Activated naive CD8-positive, alpha-beta T cell treated with anti-CD3 and anti-CD28 coated beads, Interleukin-2, amount 50 U/mL, for 24 hours (primary cell): ENCODE measurements at regions not wholly inside any gene's neighbourhood (a gene's known extent, or its start where the extent isn't known, plus 50 kb on each side); places are given as distances from the start of the nearest gene placed in this dataset.
A peak's percentile ranks its signal among the peaks of the same experiment; 100 is the strongest.
"Not testable (repeated sequence)": the region's sequence is repeated elsewhere in the genome, so short reads cannot be mapped to it uniquely, and the experiment has no call there.

Experiments used
- ATAC-seq: fragments of 150-1000 bp; cut with Tn5 transposase; one replicate; pipeline ENCODE4 v1.10.0; 2021
- DNase-seq: peaks from one replicate; pipeline ENCODE4 v3.0.0; 2021
- H3K27ac Mint-ChIP-seq: one replicate; pipeline ENCODE4 v1.8.0; 2021; ENCODE audit warnings: mild to moderate bottlenecking, mixed read lengths
- H3K27me3 Mint-ChIP-seq: one replicate; pipeline ENCODE4 v1.8.0; 2021; ENCODE audit warnings: mixed read lengths
- H3K36me3 Mint-ChIP-seq: one replicate; pipeline ENCODE4 v1.8.0; 2021; ENCODE audit warnings: low read depth, mixed read lengths
- H3K4me1 Mint-ChIP-seq: one replicate; pipeline ENCODE4 v1.8.0; 2021; ENCODE audit warnings: mixed read lengths
- H3K4me3 Mint-ChIP-seq: one replicate; pipeline ENCODE4 v1.8.0; 2021; ENCODE audit warnings: mild to moderate bottlenecking, moderate library complexity, mixed read lengths
- H3K9me3 Mint-ChIP-seq: one replicate; pipeline ENCODE4 v1.8.0; 2021; ENCODE audit warnings: mixed read lengths

- H3K27ac Mint-ChIP-seq, H3K4me1 Mint-ChIP-seq, H3K36me3 Mint-ChIP-seq, DNase-seq, H3K27me3 Mint-ChIP-seq, H3K4me3 Mint-ChIP-seq, ATAC-seq, H3K9me3 Mint-ChIP-seq: not testable (repeated sequence)
Observed at GRCh38 chr7:142625216-142625615, 124.1 kb upstream of the PRSS1 start.

GRCh38 chr7:142620402-142620801, 128.9 kb upstream of the PRSS1 start:
- Mint-ChIP-seq H3K9me3 (no peaks in the 10 kb centered on the region), H3K4me1 (peaks cover 5% of the 10 kb centered on the region), H3K27me3 (no peaks in the 10 kb centered on the region), H3K27ac (no peak overlapping the region), H3K36me3 (no peaks in the 10 kb centered on the region), H3K4me3 (no peak overlapping the region)
- DNase-seq (no peak), ATAC-seq (no peak)

- DNase-seq (no peak), ATAC-seq (no peak)
- no peaks in the 10 kb centered on the region for H3K36me3 Mint-ChIP-seq
- H3K27me3 Mint-ChIP-seq: no peaks in the 10 kb centered on the region
- peak overlapping the region; percentile 63 for H3K4me3 Mint-ChIP-seq
- no peak overlapping the region for H3K27ac Mint-ChIP-seq
- peaks cover 5% of the 10 kb centered on the region for H3K4me1 Mint-ChIP-seq
- H3K9me3 Mint-ChIP-seq: no peaks in the 10 kb centered on the region
Observed at GRCh38 chr7:142618655-142619351, 130.5 kb upstream of the PRSS1 start.

GRCh38 chr7:142616842-142617241, 132.4 kb upstream of the PRSS1 start:
- Mint-ChIP-seq H3K27ac (peak overlapping the region; percentile 71), H3K4me3 (peak overlapping the region; percentile 69)
- no peak for ATAC-seq

GRCh38 chr7:142616121-142616643, 133.1 kb upstream of the PRSS1 start:
- no peaks in the 10 kb centered on the region for H3K36me3 Mint-ChIP-seq
- peak overlapping the region; percentile 69 for H3K4me3 Mint-ChIP-seq
- H3K9me3 Mint-ChIP-seq: no peaks in the 10 kb centered on the region
- ATAC-seq (no peak), DNase-seq (no peak)
- H3K4me1 Mint-ChIP-seq: peaks cover 14% of the 10 kb centered on the region
- H3K27ac Mint-ChIP-seq: peak overlapping the region; percentile 71
- H3K27me3 Mint-ChIP-seq: no peaks in the 10 kb centered on the region

More at GRCh38 chr7:142616842-142617241, 132.4 kb upstream of the PRSS1 start:
- Mint-ChIP-seq H3K4me1 (peaks cover 9% of the 10 kb centered on the region), H3K9me3 (no peaks in the 10 kb centered on the region), H3K27me3 (no peaks in the 10 kb centered on the region), H3K36me3 (no peaks in the 10 kb centered on the region)
- no peak for DNase-seq

GRCh38 chr7:142615508-142615907, 133.8 kb upstream of the PRSS1 start:
- H3K4me3 Mint-ChIP-seq: peak overlapping the region; percentile 69
- H3K36me3 Mint-ChIP-seq: no peaks in the 10 kb centered on the region
- DNase-seq: no peak
- peak overlapping the region; percentile 71 for H3K27ac Mint-ChIP-seq
- ATAC-seq: peak; percentile 42
- no peaks in the 10 kb centered on the region for H3K9me3 Mint-ChIP-seq
- H3K27me3 Mint-ChIP-seq: no peaks in the 10 kb centered on the region
- peaks cover 14% of the 10 kb centered on the region for H3K4me1 Mint-ChIP-seq

GRCh38 chr7:142614116-142614515, 135.2 kb upstream of the PRSS1 start:
- DNase-seq (no peak), ATAC-seq (no peak)
- H3K27ac Mint-ChIP-seq: no peak overlapping the region
- H3K4me1 Mint-ChIP-seq: peaks cover 25% of the 10 kb centered on the region
- no peaks in the 10 kb centered on the region for H3K9me3 Mint-ChIP-seq
- H3K27me3 Mint-ChIP-seq: peaks cover 3% of the 10 kb centered on the region
- H3K4me3 Mint-ChIP-seq: no peak overlapping the region
- H3K36me3 Mint-ChIP-seq: no peaks in the 10 kb centered on the region

- no peak overlapping the region for H3K4me3 Mint-ChIP-seq
- no peaks in the 10 kb centered on the region for H3K9me3 Mint-ChIP-seq
- H3K4me1 Mint-ChIP-seq: peaks cover 27% of the 10 kb centered on the region
- H3K27ac Mint-ChIP-seq: peak overlapping the region; percentile 60
- H3K36me3 Mint-ChIP-seq: no peaks in the 10 kb centered on the region
- DNase-seq (no peak), ATAC-seq (no peak)
- H3K27me3 Mint-ChIP-seq: peaks cover 3% of the 10 kb centered on the region
Observed at GRCh38 chr7:142612237-142612881, 136.9 kb upstream of the PRSS1 start.

GRCh38 chr7:142611566-142612236, 137.6 kb upstream of the PRSS1 start:
- Mint-ChIP-seq H3K36me3 (no peaks in the 10 kb centered on the region), H3K4me3 (no peak overlapping the region), H3K9me3 (no peaks in the 10 kb centered on the region), H3K27me3 (peaks cover 3% of the 10 kb centered on the region), H3K27ac (peak overlapping the region; percentile 64), H3K4me1 (peaks cover 27% of the 10 kb centered on the region)
- ATAC-seq (peak; percentile 11), DNase-seq (no peak)

GRCh38 chr7:142608630-142609428, 140.4 kb upstream of the PRSS1 start:
- no peak for DNase-seq
- H3K27ac Mint-ChIP-seq: peak overlapping the region; percentile 52
- H3K4me1 Mint-ChIP-seq: peaks cover 33% of the 10 kb centered on the region
- no peaks in the 10 kb centered on the region for H3K36me3 Mint-ChIP-seq
- no peak overlapping the region for H3K4me3 Mint-ChIP-seq
- H3K27me3 Mint-ChIP-seq: peaks cover 3% of the 10 kb centered on the region
- no peak for ATAC-seq
- H3K9me3 Mint-ChIP-seq: no peaks in the 10 kb centered on the region

- H3K27ac Mint-ChIP-seq: no peak overlapping the region
Observed at GRCh38 chr7:142607351-142607750, 141.9 kb upstream of the PRSS1 start.

GRCh38 chr7:142606081-142606480, 143.2 kb upstream of the PRSS1 start:
- no peak for DNase-seq
- peaks cover 25% of the 10 kb centered on the region for H3K4me1 Mint-ChIP-seq
- no peaks in the 10 kb centered on the region for H3K9me3 Mint-ChIP-seq
- H3K27me3 Mint-ChIP-seq: peaks cover 3% of the 10 kb centered on the region
- H3K27ac Mint-ChIP-seq: no peak overlapping the region
- no peaks in the 10 kb centered on the region for H3K36me3 Mint-ChIP-seq
- no peak overlapping the region for H3K4me3 Mint-ChIP-seq
- ATAC-seq: no peak

More at GRCh38 chr7:142607351-142607750, 141.9 kb upstream of the PRSS1 start:
- Mint-ChIP-seq H3K4me1 (peaks cover 32% of the 10 kb centered on the region), H3K4me3 (no peak overlapping the region), H3K36me3 (no peaks in the 10 kb centered on the region), H3K9me3 (no peaks in the 10 kb centered on the region), H3K27me3 (peaks cover 3% of the 10 kb centered on the region)
- no peak for DNase-seq
- no peak for ATAC-seq

GRCh38 chr7:142604671-142605070, 144.6 kb upstream of the PRSS1 start:
- no peak for DNase-seq
- Mint-ChIP-seq H3K36me3 (no peaks in the 10 kb centered on the region), H3K4me3 (no peak overlapping the region), H3K27me3 (no peaks in the 10 kb centered on the region), H3K9me3 (no peaks in the 10 kb centered on the region), H3K4me1 (peaks cover 18% of the 10 kb centered on the region), H3K27ac (peak overlapping the region; percentile 17)
- ATAC-seq: no peak

- no peak overlapping the region for H3K27ac Mint-ChIP-seq
- H3K9me3 Mint-ChIP-seq: no peaks in the 10 kb centered on the region
- DNase-seq (peak; percentile 51), ATAC-seq (peak; percentile 52)
- no peak overlapping the region for H3K4me3 Mint-ChIP-seq
- no peaks in the 10 kb centered on the region for H3K36me3 Mint-ChIP-seq
- no peaks in the 10 kb centered on the region for H3K27me3 Mint-ChIP-seq
- H3K4me1 Mint-ChIP-seq: peaks cover 14% of the 10 kb centered on the region
Observed at GRCh38 chr7:142603870-142604448, 145.3 kb upstream of the PRSS1 start.
